MM.1S (cell line): ENCODE measurements at regions not wholly inside any gene's neighbourhood (a gene's known extent, or its start where the extent isn't known, plus 50 kb on each side); places are given as distances from the start of the nearest gene placed in this dataset.

Experiments
- DNase-seq: peaks from one replicate; pipeline ENCODE4 v3.0.0-alpha.2; 2015
- H2AFZ ChIP-seq: fragments of 300-600 bp; sonication (generic); 2 replicates; pipeline ENCODE4 v1.6.0; 2016; ENCODE audit warnings: antibody characterized with exemption, low read length
- H3F3A ChIP-seq: fragments of 300-600 bp; sonication (generic); 2 replicates; pipeline ENCODE4 v1.6.1; 2016; ENCODE audit warnings: mild to moderate bottlenecking, antibody characterized with exemption, low read length, moderate library complexity, mixed read lengths; ENCODE audit not compliant: insufficient read depth
- H3K27ac ChIP-seq: fragments of 300-600 bp; sonication (generic); 2 replicates; pipeline ENCODE4 v1.5.1; 2016; ENCODE audit warnings: mild to moderate bottlenecking, low read length
- H3K27me3 ChIP-seq: fragments of 300-600 bp; sonication (generic); replicated peaks from 2 replicates; pipeline ENCODE4 v1.6.0; 2016; ENCODE audit warnings: low read length; ENCODE audit not compliant: insufficient read depth
- H3K36me3 ChIP-seq: fragments of 300-600 bp; sonication (generic); replicated peaks from 2 replicates; pipeline ENCODE4 v1.6.1; 2016; ENCODE audit warnings: mild to moderate bottlenecking, low read length, mixed read lengths; ENCODE audit not compliant: insufficient read depth
- H3K4me1 ChIP-seq: fragments of 300-600 bp; sonication (generic); 2 replicates; pipeline ENCODE4 v1.6.1; 2016; ENCODE audit warnings: low read length, mixed read lengths
- H3K4me2 ChIP-seq: fragments of 300-600 bp; sonication (generic); 2 replicates; pipeline ENCODE4 v1.6.0; 2016; ENCODE audit warnings: low read depth, low read length
- H3K4me3 ChIP-seq: fragments of 300-600 bp; sonication (generic); 2 replicates; pipeline ENCODE4 v1.5.1; 2016; ENCODE audit warnings: low read length, mixed read lengths
- H3K79me2 ChIP-seq: fragments of 300-600 bp; sonication (generic); 2 replicates; pipeline ENCODE4 v1.6.1; 2016; ENCODE audit warnings: mixed run types, low read length, mixed read lengths
- H3K9ac ChIP-seq: fragments of 300-600 bp; sonication (generic); 2 replicates; pipeline ENCODE4 v1.6.1; 2016; ENCODE audit warnings: low read length, mixed read lengths
- H3K9me2 ChIP-seq: fragments of 300-600 bp; sonication (generic); replicated peaks from 2 replicates; pipeline ENCODE4 v1.6.1; 2016; ENCODE audit warnings: mild to moderate bottlenecking, low read length, mixed read lengths; ENCODE audit not compliant: insufficient read depth
- H3K9me3 ChIP-seq: fragments of 300-600 bp; sonication (generic); replicated peaks from 2 replicates; pipeline ENCODE4 v1.6.1; 2016; ENCODE audit warnings: mild to moderate bottlenecking, low read length, mixed read lengths; ENCODE audit not compliant: insufficient read depth
- H4K20me1 ChIP-seq: fragments of 300-600 bp; sonication (generic); 2 replicates; pipeline ENCODE4 v1.6.1; 2016; ENCODE audit warnings: mild to moderate bottlenecking, low read length, moderate library complexity, mixed read lengths; ENCODE audit not compliant: insufficient read depth
- CTCF ChIP-seq: fragments of 300-600 bp; sonication (generic); IDR thresholded peaks from 2 replicates; pipeline ENCODE4 v1.5.1; 2016; ENCODE audit warnings: antibody characterized with exemption, low read length, mixed read lengths
- EZH2 ChIP-seq: fragments of 300-600 bp; sonication (generic); optimal IDR thresholded peaks from 2 replicates; pipeline ENCODE3; 2017; ENCODE audit warnings: low read depth, mild to moderate bottlenecking, antibody characterized with exemption, low read length, mixed read lengths
- EZH2phosphoT487 ChIP-seq: fragments of 300-600 bp; sonication (generic); IDR thresholded peaks from 2 replicates; pipeline ENCODE4 v1.6.1; 2018; ENCODE audit warnings: antibody characterized with exemption, low read length

GRCh38 chr2:12212841-12213597, 466.6 kb downstream of the LPIN1 start:
- no peak overlapping the region for H3K4me2 ChIP-seq
- no peak overlapping the region for H3K9ac ChIP-seq
- no peak for DNase-seq
- H3F3A ChIP-seq: no peaks in the 10 kb centered on the region
- no peak overlapping the region for H3K4me3 ChIP-seq
- H3K4me1 ChIP-seq: no peaks in the 10 kb centered on the region
- H3K79me2 ChIP-seq: no peaks in the 10 kb centered on the region
- no peak for TF ChIP-seq EZH2
- no peaks in the 10 kb centered on the region for H3K27me3 ChIP-seq
- H3K36me3 ChIP-seq: no peaks in the 10 kb centered on the region
- H3K9me2 ChIP-seq: no peaks in the 10 kb centered on the region
- no peak overlapping the region for H2AFZ ChIP-seq
- H4K20me1 ChIP-seq: no peaks in the 10 kb centered on the region
- no peaks in the 10 kb centered on the region for H3K9me3 ChIP-seq
- H3K27ac ChIP-seq: no peak overlapping the region

- no peak overlapping the region for H3K9ac ChIP-seq
- no peaks in the 10 kb centered on the region for H3K27me3 ChIP-seq
- no peaks in the 10 kb centered on the region for H3K36me3 ChIP-seq
- no peak overlapping the region for H3K4me2 ChIP-seq
- DNase-seq: no peak
- no peaks in the 10 kb centered on the region for H3K4me1 ChIP-seq
- H3K79me2 ChIP-seq: no peaks in the 10 kb centered on the region
- H4K20me1 ChIP-seq: no peaks in the 10 kb centered on the region
- no peak overlapping the region for H2AFZ ChIP-seq
- no peaks in the 10 kb centered on the region for H3K9me2 ChIP-seq
- H3K4me3 ChIP-seq: no peak overlapping the region
- no peaks in the 10 kb centered on the region for H3K9me3 ChIP-seq
- no peaks in the 10 kb centered on the region for H3F3A ChIP-seq
- H3K27ac ChIP-seq: no peak overlapping the region
- TF ChIP-seq CTCF (no peak), EZH2phosphoT487 (no peak), EZH2 (no peak)
Observed at GRCh38 chr2:12217175-12217574, 470.7 kb downstream of the LPIN1 start.

- H3K9ac ChIP-seq: no peak overlapping the region
- no peaks in the 10 kb centered on the region for H3F3A ChIP-seq
- no peaks in the 10 kb centered on the region for H3K9me2 ChIP-seq
- no peaks in the 10 kb centered on the region for H3K9me3 ChIP-seq
- no peak overlapping the region for H2AFZ ChIP-seq
- no peaks in the 10 kb centered on the region for H3K27me3 ChIP-seq
- TF ChIP-seq EZH2phosphoT487 (no peak), EZH2 (no peak)
- no peak overlapping the region for H3K4me3 ChIP-seq
- no peak overlapping the region for H3K27ac ChIP-seq
- no peaks in the 10 kb centered on the region for H3K36me3 ChIP-seq
- no peaks in the 10 kb centered on the region for H3K4me1 ChIP-seq
- no peak for DNase-seq
- H3K4me2 ChIP-seq: no peak overlapping the region
- no peaks in the 10 kb centered on the region for H3K79me2 ChIP-seq
- no peaks in the 10 kb centered on the region for H4K20me1 ChIP-seq
Observed at GRCh38 chr2:12219761-12220160, 473.3 kb downstream of the LPIN1 start.

GRCh38 chr2:12221584-12221983, 475.2 kb downstream of the LPIN1 start:
- no peaks in the 10 kb centered on the region for H3K9me2 ChIP-seq
- no peaks in the 10 kb centered on the region for H3K36me3 ChIP-seq
- no peak overlapping the region for H3K4me2 ChIP-seq
- H3K4me3 ChIP-seq: no peak overlapping the region
- no peak overlapping the region for H3K27ac ChIP-seq
- no peak overlapping the region for H2AFZ ChIP-seq
- H3F3A ChIP-seq: no peaks in the 10 kb centered on the region
- H4K20me1 ChIP-seq: no peaks in the 10 kb centered on the region
- no peak overlapping the region for H3K9ac ChIP-seq
- H3K4me1 ChIP-seq: no peaks in the 10 kb centered on the region
- DNase-seq: no peak
- H3K27me3 ChIP-seq: no peaks in the 10 kb centered on the region
- H3K79me2 ChIP-seq: no peaks in the 10 kb centered on the region
- no peaks in the 10 kb centered on the region for H3K9me3 ChIP-seq
- TF ChIP-seq EZH2: no peak
- no peak for TF ChIP-seq CTCF
- TF ChIP-seq EZH2phosphoT487: no peak
